ENCODE measurements at regions not wholly inside any gene's neighbourhood (a gene's known extent, or its start where the extent isn't known, plus 50 kb on each side); places are given as distances from the start of the nearest gene placed in this dataset.

- ChIA-PET CTCF (no interaction called here), POLR2A (ENCODE audit: low non-redundant PET) (no interaction called here)
- H3K27ac ChIP-seq, result no peak overlapping the region
- TF ChIP-seq CTCF (conservative IDR thresholded peaks at IDR 0.05; ENCODE audit: low read depth), result no peak
- DNase-seq (ENCODE audit: low spot score), result no peak
Observed at GRCh38 chr13:74063533-74064100, 70.6 kb downstream of the KLF12 start.

GRCh38 chr13:74062933-74063332 is 71.3 kb downstream of the KLF12 start:
- no peak for TF ChIP-seq CTCF (conservative IDR thresholded peaks at IDR 0.05; ENCODE audit: low read depth)
- no peak for DNase-seq (ENCODE audit: low spot score)
- CTCF ChIA-PET, result interaction anchor here (0.5 kb wide), 1 partner anchor 19 kb away, joined by 3 read pairs; no protein-coding TSS in a partner anchor
- POLR2A ChIA-PET (ENCODE audit: low non-redundant PET), result no interaction called here
- no peak overlapping the region for H3K27ac ChIP-seq

GRCh38 chr13:74061926-74062595 is 72.1 kb downstream of the KLF12 start:
- POLR2A ChIA-PET (ENCODE audit: low non-redundant PET), result no interaction called here
- no peak overlapping the region for H3K27ac ChIP-seq
- no peak for TF ChIP-seq CTCF (conservative IDR thresholded peaks at IDR 0.05; ENCODE audit: low read depth)
- no peak for DNase-seq (ENCODE audit: low spot score)
- CTCF ChIA-PET, result no interaction called here

GRCh38 chr13:74056801-74057542 is 77.2 kb downstream of the KLF12 start:
- POLR2A ChIA-PET (ENCODE audit: low non-redundant PET), result no interaction called here
- no peak for DNase-seq (ENCODE audit: low spot score)
- no peak overlapping the region for H3K27ac ChIP-seq
- no peak for TF ChIP-seq CTCF (conservative IDR thresholded peaks at IDR 0.05; ENCODE audit: low read depth)
- CTCF ChIA-PET, result interaction anchor here (0.7 kb wide), 1 partner anchor 806 kb away, joined by 3 read pairs; no protein-coding TSS in a partner anchor

GRCh38 chr13:74052402-74052928 is 81.7 kb downstream of the KLF12 start:
- ChIA-PET POLR2A (ENCODE audit: low non-redundant PET) (no interaction called here), CTCF (no interaction called here)
- no peak for DNase-seq (ENCODE audit: low spot score)
- no peak overlapping the region for H3K27ac ChIP-seq
- TF ChIP-seq CTCF (conservative IDR thresholded peaks at IDR 0.05; ENCODE audit: low read depth), result no peak

- no peak for TF ChIP-seq CTCF (conservative IDR thresholded peaks at IDR 0.05; ENCODE audit: low read depth)
- ChIA-PET CTCF (interaction anchor here (0.6 kb wide), 1 partner anchor 942 kb away, joined by 3 read pairs; no protein-coding TSS in a partner anchor), POLR2A (ENCODE audit: low non-redundant PET) (no interaction called here)
- H3K27ac ChIP-seq, result no peak overlapping the region
- DNase-seq (ENCODE audit: low spot score), result no peak
Observed at GRCh38 chr13:74048756-74049155, 85.4 kb downstream of the KLF12 start.

All from RWPE1 (cell line).